Fibroblast of skin of back (primary cell): ENCODE measurements at regions not wholly inside any gene's neighbourhood (a gene's known extent, or its start where the extent isn't known, plus 50 kb on each side); places are given as distances from the start of the nearest gene placed in this dataset.
"Not testable (repeated sequence)": the region's sequence is repeated elsewhere in the genome, so short reads cannot be mapped to it uniquely, and the experiment has no call there.

ENCODE experiments used
- DNase-seq: peaks from one replicate; pipeline ENCODE4 v3.0.0-alpha.2; 2013

DNA sequence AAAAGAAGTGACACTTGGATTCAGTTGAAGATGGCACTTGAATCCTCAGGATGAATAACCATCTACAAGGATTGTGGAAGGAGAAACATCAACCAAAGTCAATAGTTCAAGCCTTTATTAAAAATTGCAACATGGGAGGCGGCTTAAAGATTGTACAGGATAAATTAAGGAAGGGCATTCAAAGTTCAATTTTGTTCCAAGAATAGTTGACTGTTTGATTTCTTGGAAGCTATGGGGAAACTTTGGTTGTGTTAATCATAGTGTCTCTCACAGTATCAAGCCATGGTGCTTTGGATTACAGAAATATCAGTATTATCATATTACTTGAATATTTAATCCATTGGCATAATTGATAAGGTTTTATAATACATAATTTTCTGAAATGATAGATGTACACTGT, 1844.3 kb downstream of the MAT2B start:
- DNase-seq, result no peak

DNA sequence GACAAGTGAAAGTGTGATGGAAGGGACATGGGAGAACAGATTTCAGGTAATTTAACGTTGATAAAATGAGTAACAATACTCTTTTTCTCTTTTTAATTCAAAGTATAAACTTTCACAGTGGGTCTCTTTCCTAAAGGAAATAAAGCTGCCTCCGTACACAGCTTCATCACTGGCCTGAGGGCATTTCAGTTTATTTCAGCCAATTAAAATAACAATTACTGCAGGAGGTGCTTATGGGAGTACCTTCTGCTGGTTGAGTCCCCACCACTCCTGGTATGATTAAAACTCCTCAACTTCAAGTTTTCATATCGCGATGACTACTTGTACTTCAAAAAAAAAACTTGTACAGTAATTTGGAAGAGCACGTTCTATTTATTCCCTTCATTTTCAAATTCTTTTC, 1845.9 kb downstream of the MAT2B start:
- no peak for DNase-seq

DNA sequence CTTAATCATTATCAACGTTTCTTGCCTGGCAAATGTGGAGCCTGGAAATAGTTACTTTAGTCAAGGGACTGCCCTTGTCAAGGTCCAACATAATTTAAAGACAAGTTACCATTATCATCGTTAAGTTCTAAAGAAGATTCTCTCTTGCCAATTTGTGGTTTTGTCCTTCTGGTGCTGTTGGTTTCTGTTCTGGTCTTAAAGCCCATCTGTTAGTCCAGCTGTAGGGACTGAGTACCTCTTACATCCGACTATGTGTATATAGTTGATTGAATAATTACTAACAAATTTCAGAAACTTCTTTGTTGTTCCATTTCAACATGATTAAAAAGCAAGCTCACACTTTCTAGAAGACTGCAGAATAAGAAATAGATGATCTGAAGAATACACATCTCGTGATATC, 1854.9 kb downstream of the MAT2B start:
- no peak for DNase-seq

DNA sequence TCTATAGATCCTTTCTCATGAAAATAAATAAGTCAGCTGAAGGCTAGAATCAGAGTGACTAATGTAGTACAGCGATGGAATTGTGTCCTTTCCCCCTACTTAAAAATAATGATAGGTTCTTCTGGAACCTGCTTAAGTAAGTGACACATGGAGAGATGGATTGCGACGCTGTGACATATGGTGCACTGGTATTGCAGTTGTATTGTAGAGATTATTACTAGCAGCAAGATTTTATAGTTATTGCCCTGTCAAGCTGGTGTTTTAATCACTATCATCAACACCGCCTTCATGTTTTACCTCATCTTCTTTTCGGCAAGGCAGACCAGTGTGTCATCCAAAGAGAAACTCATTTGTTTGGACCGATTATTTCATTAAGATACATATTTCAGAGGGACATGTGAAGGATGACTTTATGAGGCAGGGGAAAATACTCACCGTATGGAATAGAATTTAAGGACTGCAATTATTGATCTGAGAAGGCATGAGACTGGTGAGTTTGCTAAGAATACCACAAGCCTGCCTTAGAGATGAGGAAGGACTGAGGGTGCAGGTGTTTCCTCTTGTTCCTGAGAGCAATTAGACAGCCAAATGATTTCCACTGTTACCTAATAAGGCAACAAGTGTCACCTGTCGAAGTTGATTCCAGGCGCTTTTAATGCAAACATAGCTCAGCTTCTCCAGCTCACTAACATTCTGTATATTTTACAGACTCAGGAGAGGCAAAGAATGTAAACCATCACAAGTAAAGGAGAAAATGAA, 1855.5 kb downstream of the MAT2B start:
- no peak for DNase-seq

- no peak for DNase-seq
Measured at GRCh38 chr5:165370233-165370632, 1864.8 kb downstream of the MAT2B start.

DNA sequence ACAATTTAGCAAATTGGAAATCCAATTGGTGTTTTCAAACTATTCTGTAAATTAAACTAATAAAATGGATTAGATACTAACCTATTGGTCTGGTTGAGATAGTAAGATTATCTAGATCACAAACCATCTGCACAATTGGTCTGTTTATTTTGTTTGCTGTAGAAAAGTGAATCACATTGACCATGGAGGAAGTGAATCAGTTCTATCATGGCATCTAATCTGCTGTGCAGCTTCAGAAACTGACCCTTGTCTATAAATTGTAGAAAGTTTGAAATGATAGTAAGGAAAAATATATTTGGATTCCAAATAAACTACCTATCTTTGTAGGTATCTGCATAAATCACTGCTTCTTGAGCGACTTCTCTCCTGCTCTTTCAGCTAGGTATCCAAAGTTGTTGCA, 1865.4 kb downstream of the MAT2B start:
- DNase-seq, result peak; percentile 11

DNA sequence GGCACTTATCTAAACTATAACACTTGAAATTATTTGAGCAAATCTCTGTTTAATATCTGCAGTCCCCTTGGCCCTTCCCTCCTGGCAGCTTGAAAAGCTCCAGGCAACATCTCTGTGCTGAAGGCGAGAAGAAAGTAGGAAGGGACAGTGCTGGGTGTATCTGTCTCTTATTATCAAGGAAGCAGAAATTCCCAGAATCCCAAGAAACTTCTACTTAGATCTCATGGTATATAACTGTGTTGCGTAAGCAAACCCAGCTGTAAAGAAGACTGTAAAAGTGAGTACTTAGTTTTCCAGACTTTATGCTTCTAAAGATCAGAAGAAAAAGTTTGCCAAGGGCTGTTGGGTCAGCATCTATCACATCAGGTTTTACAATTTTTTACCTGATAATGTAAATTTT, 1869.8 kb downstream of the MAT2B start:
- DNase-seq, result no peak

DNA sequence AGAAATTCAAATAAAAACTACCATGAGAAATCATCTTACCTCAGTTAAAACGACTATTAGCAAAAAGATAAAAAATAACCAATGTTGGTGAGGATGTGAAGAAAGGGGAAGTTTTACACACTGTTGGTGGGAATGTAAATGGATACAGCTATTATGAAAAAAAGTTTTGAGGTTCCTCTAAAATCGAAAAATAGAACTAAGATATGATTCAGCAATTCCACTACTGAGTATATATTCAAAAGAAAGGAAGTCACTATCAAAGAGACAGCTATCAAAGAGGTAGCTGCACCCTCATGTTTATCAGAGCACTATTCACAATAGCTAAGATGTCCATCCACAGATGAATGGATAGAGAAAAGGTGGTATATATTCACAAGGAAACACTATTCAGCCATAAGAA, 1888.4 kb downstream of the MAT2B start:
- DNase-seq, result no peak

- no peak for DNase-seq
Measured at GRCh38 chr5:165397516-165397915, 1892.1 kb downstream of the MAT2B start.

DNA sequence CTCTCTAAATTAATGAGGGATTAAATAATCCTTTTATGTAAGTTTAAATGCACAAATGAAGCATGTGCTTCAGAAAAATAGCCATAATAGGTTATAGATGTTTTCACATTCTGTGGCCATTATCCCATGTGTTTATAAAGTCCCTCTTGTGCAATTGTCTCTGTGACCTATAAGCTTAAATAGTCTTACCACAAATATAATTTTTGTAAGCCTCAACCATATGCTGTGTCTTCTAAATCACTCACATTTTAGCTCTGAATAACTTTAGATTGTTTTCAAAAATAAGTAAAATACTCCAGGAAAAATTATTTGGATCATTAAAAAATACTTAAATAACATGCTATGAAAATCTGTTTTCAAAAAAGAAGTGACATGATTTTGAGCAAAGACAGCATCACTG, 1894.7 kb downstream of the MAT2B start:
- DNase-seq, result no peak

DNA sequence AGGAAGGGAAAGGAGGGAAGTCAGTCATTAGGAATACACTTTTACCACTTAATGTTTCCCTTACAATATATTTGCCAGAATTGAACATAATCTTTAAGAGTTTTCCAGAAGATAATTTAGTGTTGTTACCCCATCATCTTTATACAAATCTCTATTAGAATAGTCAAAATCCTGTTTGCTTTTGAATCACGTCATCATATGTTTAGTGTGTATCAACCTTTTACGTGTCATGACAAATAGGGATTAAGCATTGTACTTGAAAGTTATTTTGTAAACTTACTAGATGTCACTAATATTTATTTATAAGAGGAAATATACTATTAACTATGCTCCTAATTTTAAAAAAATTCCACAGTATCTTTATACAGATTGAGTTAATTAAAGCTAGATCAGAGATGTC, 1899.5 kb downstream of the MAT2B start:
- no peak for DNase-seq

- DNase-seq, result no peak
Measured at GRCh38 chr5:165405340-165405739, 1899.9 kb downstream of the MAT2B start.

GRCh38 chr5:165407352-165407751, 1901.9 kb downstream of the MAT2B start:
- no peak for DNase-seq

DNA sequence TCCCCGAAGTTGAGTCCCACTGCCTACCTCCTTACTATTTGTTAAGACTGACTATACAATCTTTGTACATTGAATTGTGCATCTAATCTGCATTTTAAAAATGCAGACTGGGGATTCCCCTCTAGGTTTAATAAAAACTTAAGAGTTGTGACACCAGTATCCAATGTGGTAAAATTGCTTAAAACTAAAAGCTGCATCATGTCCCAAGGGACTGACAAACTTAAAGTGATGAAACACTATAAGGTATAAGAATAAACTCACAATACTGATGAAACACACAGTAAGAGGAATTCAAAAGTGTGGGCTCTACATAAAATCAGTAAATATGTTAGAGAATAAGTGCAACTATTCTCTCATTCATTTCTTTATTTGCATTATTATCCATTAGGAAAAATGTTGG, 1905.1 kb downstream of the MAT2B start:
- DNase-seq, result no peak

- DNase-seq, result not testable (repeated sequence)
Measured at GRCh38 chr5:165411532-165411931, 1906.1 kb downstream of the MAT2B start.

GRCh38 chr5:165420493-165420892, 1915.1 kb downstream of the MAT2B start:
- DNase-seq, result no peak

DNA sequence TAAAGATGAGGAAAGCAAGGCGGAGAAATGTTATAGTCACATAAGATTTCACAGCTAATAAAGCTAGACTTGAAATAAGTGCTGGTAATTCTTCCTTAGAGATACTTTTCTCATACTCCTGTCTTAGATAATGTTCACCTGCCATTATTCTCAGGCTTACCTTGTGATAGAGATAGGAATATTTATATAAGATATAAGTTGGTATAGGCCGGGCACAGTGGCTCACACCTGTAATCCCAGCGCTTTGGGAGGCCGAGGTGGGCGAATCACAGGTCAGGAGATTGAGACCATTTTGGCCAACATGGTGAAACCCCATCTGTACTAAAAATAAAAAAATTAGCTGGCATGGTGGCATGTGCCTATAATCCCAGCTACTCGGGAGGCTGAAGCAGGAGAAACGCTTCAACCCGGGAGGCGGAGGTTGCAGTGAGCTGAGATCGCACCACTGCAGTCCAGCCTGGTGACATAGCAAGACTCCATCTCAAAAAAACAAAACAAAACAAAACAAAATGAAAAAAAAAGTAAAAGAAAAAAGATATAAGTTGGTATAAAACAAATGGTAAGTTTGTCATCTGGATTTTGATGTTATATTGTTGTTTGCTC, 1918.4 kb downstream of the MAT2B start:
- DNase-seq, result no peak

DNA sequence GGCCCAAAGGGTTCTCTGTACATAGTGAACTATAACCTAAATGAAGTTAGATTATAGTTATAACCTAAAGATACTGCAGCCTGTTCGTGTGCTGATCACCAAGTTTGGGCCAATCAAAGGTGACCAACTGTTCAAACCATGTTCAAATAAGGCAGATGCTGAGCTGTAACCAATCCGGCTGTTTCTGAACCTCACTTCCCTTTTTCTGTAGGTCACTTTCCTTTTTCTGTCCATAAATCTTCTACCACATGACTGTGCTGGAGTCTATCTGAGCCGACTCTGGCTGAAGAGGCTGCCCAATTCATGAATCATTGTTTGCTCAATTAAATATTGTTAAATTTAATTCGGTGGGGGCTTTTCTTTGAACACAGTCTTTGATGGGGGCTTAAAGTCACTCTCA, 1920.2 kb downstream of the MAT2B start:
- no peak for DNase-seq

GRCh38 chr5:165448753-165449152, 1943.3 kb downstream of the MAT2B start:
- peak; percentile 0 for DNase-seq

GRCh38 chr5:165457859-165458481, 1952.6 kb downstream of the MAT2B start:
- DNase-seq, result peak; percentile 34

- DNase-seq, result peak; percentile 11
Measured at GRCh38 chr5:165459232-165459631, 1953.8 kb downstream of the MAT2B start.

GRCh38 chr5:165460911-165461310, 1955.5 kb downstream of the MAT2B start:
- no peak for DNase-seq

DNA sequence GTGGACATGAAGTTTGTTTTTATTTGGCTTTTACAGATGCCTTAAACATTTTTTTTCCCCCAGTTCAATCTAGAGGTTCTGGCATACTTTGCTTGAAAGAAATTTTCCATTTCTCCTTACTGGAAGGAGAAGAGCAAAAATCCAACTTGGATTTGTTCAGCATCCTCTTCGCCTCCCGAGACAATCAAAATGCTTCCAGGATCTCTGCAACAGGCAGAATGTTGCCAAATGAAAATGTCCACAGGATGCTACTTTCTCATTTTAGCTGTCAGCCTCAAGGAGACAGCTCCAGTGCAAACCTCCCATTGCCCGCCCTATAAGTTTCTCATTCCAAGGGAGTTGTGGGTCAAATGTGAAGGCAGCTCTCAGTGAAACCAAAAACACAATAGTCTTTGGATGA, 1972.1 kb downstream of the MAT2B start:
- no peak for DNase-seq

DNA sequence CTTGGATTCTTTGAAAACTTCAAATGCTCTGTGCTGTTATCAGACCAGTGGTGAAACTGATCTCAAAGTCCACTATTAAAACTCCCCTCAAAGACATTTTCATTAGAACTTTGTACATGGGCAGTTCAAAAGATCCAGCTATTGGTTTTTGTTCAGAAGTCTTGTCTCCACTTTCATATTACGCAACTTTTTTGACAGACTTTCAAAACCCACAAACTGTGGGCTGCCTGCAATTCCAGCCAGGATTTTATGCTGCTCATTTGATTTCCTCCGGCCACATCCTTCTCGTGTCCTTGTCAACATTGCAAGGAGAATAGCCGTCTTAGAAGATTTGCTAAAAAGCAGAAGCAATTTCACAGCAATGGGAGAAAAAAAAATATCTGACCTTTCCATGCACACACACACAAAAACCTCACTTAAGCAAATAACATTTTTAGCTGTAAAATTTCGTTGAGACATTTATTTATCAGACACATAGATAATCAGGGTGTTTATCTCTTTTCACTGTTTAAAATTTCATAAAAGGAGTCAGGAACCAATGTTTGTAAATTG, 1990.5 kb downstream of the MAT2B start:
- DNase-seq, result no peak
